GM18858 (cell line): ENCODE measurements at regions not wholly inside any gene's neighbourhood (a gene's known extent, or its start where the extent isn't known, plus 50 kb on each side); places are given as distances from the start of the nearest gene placed in this dataset.

Experiments used
- ATAC-seq: cut with Tn5 transposase; IDR thresholded peaks from one replicate; pipeline ENCODE4 v1.9.1; 2021; ENCODE audit not compliant: unreplicated experiment

DNA sequence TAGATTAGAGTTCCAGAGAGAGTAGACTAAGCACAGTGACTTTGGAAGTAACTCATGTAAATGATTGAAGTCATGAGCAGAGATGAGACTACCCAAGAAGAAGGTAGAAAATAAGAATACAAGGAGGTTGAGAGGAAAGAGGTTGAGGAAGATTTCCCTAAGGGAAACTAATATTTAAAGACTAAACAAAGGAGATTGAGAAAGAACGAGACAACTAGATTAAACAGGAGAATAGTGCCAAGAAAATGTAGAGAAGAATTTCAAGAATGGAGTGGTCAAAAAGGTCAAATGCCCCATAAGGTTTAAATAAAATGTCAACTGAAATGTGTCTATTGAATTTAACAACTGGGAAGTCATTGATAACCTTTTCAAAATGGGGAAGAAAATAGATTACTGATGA, 59.0 kb downstream of the RPS29 start:
- ATAC-seq = no peak

DNA sequence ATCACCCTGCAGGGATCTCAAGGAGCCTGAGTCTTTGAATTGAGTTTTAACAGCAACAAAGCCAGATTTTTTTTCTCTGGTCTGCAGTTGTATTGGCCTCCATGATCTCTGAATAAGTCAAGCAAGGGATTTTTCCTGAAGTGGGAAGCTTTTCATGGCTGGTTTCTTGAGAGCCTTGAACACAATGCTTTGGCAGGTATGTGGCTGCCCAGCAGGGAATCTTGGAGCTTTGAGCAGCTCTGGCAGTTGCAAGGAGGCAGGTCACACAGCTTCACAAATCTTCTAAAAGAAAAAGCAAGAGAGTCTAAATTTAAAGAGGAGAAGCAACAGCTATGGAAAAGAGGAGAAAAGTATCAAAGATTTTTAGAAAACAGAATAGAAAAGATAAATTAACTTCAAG, 60.1 kb downstream of the RPS29 start:
- no peak for ATAC-seq

DNA sequence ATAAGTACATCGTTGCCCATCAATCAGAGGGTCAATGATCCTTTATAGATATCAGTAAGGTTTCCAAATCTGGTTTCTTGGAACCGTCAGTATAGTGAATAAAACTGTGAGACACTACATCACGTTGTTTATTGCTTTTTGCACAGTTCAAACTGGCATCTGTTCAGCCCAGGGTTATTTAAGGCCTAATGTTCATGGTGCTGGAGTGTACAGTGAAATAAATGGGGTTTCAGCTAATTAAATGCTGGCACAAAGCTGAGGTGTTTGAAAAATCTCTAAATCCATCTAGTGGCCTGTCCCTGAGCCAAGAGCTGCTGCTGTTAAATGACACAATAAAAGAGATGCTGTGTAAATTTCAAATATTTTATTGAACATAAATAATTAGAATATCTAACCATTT, 69.9 kb downstream of the RPS29 start:
- no peak for ATAC-seq

DNA sequence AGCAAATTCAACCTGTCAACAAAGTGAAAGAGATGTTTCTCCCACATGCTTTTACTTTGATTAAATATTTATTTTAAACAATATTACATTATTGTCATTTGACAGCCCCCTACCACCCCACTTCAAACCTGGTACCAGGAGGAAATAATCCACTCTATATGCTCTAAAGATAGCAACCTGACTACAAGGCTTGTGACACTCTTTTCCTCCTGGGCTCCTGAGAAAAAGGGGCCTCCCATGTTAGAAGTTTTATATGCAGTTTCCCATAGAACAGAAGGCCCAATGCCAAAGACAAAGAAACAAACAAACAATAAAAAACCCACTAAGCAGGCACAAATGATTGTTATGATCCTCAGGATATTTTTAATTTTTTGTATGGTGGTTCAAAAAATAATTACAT, 73.6 kb downstream of the RPS29 start:
- no peak for ATAC-seq

DNA sequence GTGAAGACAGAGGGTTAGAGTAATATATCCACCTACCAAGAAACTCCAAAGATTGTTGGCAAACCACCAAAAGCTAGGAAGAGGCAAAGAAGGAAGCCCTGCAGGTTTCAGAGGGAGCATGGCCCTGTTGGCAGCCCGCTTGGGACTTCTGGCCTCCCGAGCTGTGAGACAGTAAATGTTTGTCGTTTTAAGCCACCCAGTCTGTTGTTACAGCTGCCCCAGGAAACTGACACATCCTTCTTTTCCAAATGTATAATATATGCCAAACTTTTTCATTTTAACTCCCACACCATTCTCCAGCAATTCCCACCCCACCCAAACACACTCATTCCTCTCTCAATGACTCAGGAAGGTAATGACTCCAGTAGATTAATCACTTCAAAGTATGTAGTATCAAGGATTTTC, 74.0 kb downstream of the RPS29 start:
- ATAC-seq = no peak

DNA sequence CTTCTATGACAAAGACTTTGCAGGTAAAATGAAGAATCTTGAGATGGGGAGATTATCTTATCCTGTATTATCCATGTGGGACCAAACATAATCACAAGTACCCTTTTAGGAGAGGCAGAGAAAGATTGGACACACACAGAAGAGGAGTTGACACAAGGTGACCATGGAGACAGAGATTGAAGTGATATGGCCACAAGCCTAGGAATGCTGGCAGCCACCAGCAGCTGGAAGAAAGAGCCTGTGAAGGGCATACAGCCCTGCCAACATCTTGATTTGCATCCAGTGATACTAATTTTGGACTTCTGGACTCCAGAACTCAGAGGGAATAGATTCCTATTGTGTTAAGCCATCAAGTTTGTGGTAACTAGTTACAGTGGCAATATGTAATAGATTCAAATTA, 78.1 kb downstream of the RPS29 start:
- no peak for ATAC-seq

DNA sequence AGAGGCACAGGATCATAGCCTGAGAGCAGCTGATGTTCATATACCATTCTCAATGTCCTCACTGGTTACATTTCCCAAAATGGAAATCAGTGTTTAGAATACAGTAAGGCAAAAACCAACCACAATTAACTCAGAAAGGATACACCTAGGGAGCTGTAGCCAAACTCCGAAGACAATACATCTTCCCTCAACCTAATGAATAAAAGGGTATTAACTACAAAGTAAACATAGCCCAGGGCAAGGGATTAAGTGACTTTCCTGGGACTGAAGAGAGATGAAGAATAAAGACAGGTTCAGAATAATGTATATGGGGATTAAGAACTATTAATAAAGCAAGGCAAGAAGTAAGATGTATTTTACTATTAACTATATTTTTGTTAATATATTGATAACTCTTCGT, 79.5 kb downstream of the RPS29 start:
- no peak for ATAC-seq

DNA sequence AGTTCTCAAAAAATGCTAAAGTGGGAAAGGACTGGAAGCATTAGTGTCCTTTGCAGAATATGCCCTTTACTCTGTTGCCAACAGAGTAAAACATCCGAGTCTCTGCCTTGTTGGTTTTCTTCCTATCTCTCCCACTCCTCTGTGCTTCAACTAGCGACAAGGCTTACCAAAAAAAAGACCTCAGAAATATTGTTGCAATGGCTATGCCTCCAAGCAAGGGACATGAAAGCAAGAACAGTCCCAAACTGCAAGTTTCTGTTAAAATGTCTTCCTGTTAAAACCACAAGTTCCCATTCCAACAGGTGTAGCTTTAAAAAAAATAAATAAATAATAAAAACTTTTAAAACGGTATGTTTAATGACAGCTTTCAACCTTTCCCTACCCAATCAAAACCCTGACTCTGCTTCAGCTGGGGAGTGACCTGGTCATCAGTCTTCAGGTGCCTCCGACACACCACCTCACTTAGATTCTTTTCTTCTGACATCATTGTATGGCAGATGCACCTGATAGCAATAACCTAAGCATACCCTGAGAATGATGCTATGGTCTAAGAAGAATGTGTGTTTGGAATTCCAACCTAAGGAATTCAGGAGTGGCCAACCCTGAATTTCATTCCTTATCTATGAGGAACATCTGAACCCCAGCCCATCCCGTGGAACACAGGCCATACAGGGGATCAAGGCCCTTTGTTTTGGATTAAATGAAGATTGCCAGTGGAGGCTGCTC, 81.0 kb downstream of the RPS29 start:
- no peak for ATAC-seq

DNA sequence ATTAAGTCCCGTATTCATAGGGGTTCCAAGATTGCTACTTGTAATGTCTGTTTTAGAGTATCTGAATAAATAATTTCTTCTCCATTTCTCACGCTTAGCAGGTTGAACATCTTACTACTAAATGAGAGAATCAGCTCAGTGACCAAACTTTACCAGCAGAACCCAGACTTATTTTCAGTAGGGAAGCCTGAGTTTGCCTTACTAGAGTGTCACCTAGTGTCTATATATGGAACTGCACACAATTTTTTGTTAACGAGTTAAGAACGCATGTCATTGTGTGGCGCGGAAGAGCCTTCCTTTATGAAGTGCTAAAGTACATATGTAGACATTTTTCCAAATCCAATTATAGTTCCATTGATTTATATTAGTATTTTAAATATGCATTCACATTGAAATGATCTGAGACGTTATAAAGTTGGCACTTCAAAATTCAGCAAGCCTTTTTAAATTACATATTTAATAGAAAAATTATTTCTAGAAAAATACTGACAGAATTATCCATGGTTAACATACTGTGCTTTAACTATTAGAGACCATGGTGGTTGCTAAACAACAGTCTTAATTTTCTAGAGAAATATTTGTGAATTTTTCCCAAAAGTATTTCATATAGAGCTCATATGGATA, 88.3 kb downstream of the RPS29 start:
- ATAC-seq = peak; percentile 87

DNA sequence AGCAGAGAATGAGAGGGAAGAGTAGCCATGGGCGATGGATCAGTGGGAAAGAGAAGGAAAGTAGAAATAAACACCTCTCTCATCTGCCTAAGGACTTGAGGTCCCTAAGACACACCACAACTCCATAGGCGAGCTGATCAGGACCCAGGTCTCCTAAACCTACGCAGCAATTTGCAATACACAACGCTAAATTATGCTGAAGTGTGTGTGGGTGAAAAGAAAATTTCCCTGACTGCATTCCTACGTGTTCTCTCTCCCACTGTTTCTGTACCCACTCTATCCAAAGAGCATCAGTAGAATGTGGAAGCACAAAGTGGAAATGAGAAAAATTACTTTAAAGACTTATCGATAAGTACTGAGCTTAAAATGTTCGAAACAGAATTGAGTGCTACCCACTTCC, 88.9 kb downstream of the RPS29 start:
- ATAC-seq = no peak

DNA sequence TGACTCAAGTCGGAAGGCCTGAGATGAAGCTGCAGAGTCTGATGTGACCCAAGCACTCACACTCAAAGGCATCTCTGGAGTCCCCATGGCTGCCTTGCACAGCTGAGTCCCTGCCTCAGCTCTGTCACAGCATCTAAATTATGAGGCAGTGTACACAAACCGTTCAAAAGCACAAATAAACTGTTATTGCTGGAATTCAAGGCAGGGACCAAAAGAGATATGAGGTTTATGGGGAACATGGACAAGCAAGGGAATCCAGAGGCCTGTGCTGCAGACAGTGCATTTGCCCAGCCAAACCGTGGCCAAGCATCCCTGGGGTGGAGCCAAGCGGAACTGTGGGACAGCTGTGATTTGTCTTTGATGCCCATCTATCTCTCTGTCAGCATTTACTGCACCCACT, 91.3 kb downstream of the RPS29 start:
- no peak for ATAC-seq

DNA sequence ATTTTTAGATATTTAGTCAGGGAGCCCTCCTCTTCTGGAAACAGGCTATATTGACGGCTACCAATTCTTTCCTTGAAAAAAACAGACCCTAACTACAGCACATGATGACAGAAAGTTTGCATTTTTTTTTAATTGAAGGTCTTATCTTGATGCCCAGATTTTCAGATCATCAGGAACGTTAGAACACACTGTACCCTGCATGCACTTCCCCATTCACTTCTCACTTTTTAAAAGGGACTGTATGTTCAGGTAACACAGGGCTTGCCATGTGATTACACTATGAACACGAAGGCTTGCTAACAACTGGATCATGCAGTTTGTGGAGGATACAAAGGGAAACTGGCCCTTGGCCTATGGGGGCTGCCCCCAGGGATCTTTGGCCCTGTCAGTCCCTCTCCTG, 92.6 kb downstream of the RPS29 start:
- no peak for ATAC-seq

DNA sequence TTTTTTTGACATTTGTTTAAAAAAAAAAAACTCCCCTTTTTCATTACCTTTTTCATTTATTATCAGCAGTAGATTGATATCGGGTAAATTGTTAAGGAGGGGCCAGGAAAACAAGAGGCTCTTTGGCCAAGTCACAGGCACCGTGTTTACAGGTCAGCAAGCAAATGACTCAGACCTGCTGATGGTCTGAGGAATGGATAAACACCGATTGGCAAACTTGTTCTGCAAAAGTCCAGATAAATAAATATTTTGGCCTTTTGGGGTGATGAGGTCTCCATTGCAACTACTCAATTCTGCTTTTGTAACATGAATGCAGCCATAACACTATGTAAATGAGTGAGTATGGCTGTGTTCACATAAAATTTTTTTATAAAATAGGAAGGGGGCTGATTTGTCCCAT, 94.0 kb downstream of the RPS29 start:
- ATAC-seq = no peak

DNA sequence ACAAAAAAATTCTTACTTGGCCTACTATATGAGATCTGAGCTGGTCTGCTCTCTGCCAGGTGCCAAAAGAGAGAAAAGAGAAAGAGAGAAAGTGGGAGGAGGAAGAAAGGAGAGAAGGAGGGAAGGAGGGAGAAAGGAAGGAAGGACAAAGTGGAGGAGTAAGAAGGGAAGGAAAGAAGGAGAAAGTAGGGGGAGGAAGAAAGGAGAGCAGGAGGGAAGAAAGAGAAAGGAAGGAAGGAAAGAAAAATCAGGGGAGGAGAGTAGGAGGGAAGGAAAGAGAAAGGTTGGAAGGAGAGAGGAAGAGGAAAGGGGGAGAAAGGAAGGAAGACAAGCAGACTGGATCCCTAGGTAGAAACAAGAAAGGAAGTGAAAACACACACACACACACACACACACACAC, 96.8 kb downstream of the RPS29 start:
- ATAC-seq = no peak

DNA sequence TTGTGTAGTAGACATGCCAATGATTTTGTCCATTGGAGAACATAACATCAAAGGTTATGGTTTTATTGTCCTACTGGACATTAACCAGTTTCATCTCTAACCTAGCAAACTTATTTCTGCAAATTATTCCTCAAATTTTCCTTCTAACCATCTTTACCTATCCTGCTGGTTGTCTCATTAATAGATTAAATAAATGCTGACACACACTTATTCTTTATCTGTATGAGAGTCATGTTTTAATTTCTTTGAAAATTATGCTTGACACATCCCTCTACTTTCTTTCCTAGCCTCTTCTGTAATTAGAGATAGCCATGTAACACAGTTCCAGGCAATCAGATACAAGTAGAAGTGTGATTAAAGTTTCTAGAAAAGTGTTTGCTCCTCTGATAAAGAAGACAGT, 98.9 kb downstream of the RPS29 start:
- no peak for ATAC-seq

DNA sequence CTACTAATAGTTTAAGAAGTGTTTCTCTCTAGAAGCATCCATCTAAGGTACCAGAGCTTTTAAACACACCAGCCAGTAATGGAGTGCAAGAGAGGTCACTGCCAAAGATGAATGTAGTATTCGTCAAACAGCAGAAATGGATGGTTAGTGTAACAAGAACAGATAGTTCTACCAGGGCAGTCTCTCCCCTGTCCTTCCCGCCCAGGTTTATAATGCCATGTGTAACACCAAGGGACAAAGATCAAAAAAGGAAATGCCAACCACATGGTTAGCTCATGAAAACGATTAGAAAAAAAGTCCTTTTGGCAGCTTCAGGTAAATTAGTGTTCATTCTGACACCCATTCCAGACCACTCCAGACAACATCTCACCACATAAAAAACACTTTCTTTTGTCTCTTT, 100.9 kb downstream of the RPS29 start:
- no peak for ATAC-seq

DNA sequence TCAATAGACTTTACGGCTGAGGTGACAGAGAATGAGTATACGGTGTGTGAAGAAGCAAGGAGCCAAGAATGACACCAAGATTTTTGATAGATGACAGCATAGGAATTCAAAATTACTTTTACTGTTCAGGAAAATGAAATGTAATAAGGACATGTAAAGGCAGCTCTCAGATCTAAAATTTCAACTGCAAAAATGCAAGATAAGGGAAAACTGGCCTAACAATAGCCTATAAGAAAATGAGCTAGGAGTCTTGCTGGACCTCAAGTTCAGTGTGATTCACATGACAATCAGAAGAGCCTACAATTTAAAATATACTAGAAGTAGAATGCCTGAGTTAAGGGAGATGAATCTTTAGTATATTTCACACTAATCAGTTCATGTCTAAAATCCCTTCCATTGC, 102.0 kb downstream of the RPS29 start:
- ATAC-seq = no peak

DNA sequence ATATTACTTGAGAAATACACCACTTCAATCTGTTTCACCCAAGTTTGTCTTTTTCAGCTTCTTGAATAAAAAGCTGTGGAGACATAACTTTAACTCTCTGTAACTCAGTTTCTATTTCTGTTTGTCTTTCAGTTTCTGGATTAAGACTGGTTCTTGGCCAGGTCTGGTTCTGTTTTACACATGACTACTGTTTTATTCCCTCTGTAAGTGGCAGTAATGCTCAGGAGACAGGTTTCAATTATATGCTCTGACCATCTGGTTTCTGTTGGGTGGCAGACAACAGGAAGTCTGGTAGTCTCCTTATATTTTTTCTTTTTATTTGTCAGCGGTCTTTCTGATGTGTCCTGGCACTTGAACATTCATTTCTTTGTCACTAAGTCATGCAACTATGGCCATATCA, 102.9 kb downstream of the RPS29 start:
- ATAC-seq = peak; percentile 80

DNA sequence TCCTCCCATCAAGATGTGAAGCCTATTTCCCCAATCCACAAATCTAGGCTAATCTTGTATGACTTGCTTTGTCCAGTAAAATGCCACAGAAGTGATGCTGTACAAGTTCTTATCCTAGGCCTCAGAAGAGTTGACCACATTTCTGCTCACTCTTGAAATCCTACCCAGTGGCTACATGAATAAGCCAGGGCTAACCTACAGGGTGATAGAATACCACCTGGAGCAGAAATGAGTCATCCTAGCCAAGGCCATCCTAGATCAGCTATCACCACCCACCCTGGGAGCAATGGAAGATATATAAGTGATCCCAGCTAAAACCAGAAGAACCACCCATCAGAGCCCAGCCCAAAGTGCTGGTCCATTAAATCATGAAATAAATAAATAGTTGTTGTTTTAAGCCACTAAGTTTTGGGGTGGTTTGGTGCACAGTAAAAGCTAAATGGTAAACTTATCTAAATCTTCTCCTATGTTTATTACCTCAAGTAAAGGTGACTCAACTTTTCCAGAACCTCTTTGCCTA, 105.1 kb downstream of the RPS29 start:
- no peak for ATAC-seq

DNA sequence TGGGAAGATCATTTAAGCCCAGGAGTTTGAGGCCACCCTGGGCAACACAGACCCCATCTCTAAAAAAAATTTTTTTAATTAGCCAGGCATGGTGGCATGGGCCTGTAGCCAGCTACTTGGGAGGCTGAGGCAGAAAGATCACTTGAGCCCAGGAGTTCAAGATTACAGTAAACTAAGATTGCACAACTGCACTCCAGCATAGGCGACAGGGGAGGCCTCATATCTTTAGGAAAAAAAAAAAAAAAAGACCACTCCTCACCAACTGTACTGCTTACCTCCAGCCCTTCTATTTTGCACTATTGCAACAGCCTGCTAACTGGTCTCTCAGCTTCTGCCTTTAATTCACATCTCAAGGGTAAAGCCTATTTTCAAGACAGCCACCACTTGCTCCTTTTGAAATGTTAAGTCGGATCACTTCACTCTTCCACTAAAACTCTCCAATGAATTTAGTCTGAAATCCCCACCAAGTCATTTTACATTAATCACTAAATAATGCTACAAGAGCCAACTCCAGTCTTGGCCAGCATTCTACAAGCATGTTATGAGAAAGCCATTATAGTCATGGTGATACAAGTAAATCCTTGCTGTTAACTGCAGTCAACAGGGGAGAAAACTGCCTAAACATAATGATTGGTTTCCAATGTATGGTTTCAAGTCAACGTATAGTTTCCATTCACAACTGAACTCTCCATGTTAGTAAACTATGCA, 106.0 kb downstream of the RPS29 start:
- no peak for ATAC-seq

DNA sequence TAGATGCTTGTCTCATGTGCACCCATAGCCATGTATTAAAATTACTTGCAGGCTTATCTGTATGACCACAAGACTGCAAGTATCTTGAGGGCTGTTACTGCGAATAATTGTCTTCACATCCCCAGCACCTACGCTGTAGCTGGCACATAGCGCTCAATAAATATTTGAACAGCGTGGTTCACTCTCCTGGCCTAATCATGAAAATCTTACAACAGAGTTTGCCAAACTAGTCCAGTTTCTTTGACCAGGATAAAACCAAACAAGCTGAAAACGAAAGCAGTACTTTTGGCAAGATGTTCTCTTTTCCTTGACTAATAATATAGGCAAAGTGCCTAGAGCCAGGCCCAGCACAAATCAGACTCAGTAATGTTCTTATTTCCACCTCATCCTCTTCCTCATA, 106.7 kb downstream of the RPS29 start:
- no peak for ATAC-seq

DNA sequence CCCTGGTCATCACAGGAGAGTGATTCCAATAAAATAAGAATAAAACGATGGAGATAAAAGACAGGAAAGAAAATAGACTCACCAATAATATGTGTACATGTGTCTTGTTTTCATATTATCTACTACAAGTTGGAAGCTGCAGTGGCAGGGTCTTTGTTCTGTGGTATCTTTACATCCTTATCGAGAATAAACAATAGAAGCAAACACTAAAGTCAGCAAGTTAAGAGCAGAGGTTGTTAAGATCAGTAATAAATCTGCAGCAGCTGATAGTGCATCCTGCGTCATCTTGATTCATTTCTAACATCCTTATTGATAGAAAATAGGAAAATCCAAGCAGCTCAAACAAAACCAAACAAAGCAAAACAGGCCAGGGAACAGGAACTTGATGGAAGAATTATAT, 107.4 kb downstream of the RPS29 start:
- ATAC-seq = no peak
